ENCODE measurements at regions not wholly inside any gene's neighbourhood (a gene's known extent, or its start where the extent isn't known, plus 50 kb on each side); places are given as distances from the start of the nearest gene placed in this dataset.

GRCh38 chr20:57950764-57951485, 241.1 kb upstream of the PMEPA1 start:
- no peak for DNase-seq (ENCODE audit: low read depth)

DNA sequence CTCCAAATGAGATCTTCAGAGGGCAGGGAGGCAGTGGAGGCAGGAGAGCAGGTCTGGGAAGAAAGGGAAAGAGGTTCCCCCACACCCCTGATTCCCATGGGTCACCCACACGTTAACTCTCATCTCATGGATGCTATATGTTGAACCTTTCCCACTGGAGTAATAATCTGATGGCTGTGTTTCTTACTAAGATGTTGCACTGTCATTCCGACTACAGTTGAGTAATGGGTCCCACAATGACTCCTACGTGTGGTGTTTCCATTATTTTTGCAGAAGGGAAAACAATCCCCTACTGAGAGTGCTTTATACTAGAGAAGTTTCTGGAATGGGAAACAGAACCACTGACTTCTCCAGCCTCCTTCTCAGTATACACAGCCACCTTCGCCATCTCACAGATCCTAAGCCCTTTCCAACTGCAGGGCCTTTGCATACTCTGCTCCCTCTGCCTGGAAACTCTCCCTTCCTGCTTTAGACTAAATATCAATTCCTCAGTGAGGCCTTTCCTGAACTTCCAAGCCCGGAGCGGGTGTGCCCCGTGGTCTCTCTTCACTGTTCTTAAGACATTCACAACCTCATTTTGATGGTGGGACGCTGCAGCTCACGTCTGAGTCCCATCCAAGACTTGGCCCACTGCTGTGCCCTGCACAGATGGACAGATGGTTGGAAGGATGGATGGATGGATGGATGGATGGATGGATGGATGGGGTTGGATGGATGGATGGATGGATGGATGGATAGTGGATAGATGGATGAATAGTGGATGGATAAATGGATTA, 238.6 kb upstream of the PMEPA1 start:
- no peak for DNase-seq (ENCODE audit: low read depth)

DNA sequence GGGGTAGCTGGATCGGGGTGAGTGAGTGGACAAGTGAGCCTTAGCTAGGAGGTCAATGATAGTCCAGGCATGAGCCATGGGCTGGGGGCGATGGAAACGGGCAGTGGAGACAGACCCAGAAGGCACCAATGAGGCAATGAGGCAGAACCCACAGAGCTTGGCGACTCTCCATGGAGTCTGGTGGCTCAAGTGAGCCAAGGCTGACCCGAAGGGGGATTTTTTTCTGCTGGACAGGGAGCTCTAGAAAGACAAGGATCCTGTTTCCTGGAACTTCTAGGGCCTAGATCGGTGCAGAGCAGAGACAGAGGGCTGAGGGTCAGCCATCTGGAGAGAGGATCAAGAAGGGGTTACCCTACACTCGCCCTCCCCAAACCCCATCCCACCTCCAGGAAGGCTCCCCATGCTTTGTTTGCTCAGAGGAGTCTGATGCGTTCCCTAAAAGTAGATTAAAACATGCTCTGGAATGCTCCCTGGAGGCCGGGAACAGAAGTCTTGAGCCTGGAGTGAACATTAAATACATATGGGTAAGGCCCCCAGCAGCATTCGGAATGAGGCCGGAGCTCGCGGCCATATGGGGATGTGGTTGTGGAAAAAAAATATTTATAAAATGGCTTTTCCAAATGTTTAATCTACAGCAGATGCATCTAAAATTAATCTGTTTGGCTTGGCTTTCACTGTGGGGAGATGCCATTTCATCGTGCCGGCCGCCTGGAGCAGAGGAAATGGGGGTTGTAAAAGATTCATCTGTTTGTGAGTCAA, 237.8 kb upstream of the PMEPA1 start:
- DNase-seq (ENCODE audit: low read depth), result no peak

GRCh38 chr20:57946559-57947315, 236.9 kb upstream of the PMEPA1 start:
- no peak for DNase-seq (ENCODE audit: low read depth)

DNA sequence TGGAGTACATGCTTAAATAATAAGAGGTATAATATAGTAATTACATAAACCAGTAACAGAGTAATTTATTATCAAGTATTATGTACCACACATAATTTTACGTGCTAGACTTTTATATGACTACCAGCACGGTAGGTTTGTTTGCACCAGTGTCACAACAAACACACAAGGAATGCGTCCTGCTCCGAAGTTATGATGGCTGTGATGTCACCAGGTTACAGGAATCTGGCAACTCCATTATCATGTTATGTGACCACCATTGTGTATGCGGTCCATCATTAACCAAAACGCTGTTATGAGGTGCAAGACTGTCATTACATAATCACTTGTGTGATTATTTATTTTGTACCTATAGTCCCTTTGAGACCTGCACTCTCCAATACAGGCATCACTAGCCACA, 235.2 kb upstream of the PMEPA1 start:
- no peak for DNase-seq (ENCODE audit: low read depth)

DNA sequence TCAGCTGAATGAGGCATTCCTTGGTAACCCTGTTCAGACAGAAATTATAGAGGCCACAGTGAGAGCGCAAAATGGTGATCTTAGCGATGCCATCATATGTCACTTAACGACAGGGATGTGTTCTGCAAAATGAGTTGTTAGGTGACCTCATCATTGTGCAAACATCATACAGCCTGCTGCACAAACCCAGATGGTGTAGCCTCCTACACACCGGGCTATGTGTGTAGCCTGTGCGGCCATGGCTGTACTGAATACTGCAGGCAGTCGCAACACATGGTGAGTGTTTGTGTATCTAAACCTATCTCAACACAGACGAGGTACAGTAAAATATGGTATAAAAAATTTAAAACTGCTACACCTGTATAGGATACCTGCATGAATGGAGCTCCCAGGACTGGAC, 234.1 kb upstream of the PMEPA1 start:
- no peak for DNase-seq (ENCODE audit: low read depth)

GRCh38 chr20:57943291-57943690, 233.5 kb upstream of the PMEPA1 start:
- DNase-seq (ENCODE audit: low read depth), result no peak

DNA sequence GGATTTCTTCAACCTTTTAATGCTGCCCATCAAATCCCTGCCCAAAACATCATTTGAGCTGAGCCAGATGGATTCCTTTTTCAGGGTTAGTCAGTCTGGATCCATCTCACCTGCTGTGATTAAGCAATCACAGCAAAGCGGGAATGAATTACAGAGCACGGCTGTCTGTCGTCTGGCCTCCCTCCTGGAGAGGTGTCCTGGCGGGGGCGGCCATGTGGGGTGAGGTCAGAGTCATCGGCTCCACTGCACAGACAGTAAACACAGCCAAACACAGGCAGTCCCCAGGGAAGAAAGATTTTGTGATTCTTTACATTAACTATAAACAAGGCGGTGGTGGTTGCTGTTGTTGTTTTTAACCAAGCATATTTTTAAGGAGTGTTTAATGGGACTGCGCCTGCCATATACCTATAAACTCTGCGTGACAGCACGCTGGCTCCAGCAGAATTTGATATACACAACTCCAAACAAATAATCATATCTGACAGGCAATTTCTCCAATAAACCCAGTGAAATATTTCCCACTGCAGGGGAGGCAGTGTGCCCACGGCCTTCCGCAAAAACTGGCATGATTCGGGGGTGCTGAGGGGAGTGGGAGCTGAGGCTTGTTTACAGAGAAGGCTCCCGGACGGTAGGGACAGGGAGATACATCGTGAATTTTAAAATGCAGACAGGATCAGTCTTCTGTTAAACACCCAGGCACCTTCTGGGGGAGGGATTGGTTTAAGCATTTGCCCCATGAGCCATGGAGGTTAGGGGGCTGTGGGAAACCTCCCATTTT, 232.0 kb upstream of the PMEPA1 start:
- DNase-seq (ENCODE audit: low read depth), result no peak

DNA sequence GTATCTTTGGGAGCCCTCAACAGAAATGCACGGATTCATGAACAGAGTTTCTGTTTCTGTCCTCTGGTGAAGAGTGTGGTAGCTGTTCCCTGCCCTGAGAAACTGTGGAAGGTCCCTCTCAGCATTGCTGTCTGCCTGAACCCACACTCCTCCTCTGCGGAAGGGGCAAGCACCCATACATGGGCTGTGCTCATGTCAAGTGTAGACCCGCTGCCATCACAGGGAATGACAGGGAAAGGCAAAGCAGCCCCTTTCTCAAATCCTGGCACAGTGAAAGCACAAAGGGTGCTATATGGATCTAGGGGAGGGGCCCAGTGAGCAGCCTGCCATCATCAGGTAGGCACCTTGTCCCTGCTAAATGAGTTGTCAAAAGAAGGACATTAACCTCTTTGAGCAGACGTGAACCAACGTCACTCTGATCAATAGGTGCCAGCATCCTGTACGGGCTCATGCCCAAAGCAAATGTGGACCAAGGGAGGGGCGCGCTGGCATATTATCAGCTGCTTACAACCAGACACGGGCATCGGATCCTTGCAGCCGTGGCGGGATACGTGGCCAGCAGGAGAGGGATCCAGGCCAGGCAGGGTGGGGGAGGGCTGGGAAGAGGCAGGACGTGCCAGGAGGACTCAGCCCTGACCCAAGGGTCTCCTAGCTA, 231.2 kb upstream of the PMEPA1 start:
- DNase-seq (ENCODE audit: low read depth), result no peak

GRCh38 chr20:57940376-57940775, 230.6 kb upstream of the PMEPA1 start:
- DNase-seq (ENCODE audit: low read depth), result no peak

DNA sequence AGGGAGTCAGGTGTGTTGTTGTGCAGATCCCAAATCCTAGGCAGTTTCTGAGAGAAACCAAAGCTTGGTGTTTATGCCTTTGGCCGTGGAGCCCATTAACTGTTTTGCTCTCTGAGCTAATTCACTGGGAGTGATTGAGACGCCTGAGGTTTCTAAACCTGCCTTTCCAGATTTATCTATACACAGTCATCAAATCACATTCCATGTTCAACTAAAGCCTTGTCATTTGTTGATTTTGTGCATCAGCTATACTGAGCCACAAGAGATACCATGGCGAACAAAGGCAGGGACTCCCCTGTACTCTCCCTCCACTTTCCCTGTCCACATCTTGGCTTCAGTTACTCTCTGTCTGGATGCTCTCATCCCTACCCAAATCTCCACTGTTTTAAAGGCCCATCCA, 229.7 kb upstream of the PMEPA1 start:
- DNase-seq (ENCODE audit: low read depth), result no peak

- no peak for DNase-seq (ENCODE audit: low read depth)
These were observed 228.6 kb upstream of the PMEPA1 start for GRCh38 chr20:57938158-57939108.

- DNase-seq (ENCODE audit: low read depth), result no peak
These were observed 227.0 kb upstream of the PMEPA1 start for GRCh38 chr20:57936636-57937385.

DNA sequence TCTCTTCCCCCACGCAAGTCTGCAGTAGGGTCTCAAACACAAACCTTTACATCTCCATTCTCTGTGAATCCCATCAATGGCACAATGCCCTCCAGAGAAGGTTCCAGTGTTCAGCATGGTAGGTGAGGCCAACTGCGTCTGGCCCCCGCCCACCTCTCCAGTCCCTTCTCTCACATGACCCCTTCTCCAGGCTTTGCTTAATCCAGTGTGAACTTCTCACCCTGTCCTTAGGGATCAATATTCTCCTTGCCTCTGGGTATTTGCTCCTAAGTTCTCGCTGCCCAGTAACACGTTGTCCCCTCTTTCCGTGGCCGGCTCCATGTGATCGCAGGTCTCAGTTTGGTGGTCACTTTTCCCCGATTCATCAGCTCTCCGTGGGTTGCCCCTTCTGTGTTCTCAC, 225.1 kb upstream of the PMEPA1 start:
- DNase-seq (ENCODE audit: low read depth), result no peak

DNA sequence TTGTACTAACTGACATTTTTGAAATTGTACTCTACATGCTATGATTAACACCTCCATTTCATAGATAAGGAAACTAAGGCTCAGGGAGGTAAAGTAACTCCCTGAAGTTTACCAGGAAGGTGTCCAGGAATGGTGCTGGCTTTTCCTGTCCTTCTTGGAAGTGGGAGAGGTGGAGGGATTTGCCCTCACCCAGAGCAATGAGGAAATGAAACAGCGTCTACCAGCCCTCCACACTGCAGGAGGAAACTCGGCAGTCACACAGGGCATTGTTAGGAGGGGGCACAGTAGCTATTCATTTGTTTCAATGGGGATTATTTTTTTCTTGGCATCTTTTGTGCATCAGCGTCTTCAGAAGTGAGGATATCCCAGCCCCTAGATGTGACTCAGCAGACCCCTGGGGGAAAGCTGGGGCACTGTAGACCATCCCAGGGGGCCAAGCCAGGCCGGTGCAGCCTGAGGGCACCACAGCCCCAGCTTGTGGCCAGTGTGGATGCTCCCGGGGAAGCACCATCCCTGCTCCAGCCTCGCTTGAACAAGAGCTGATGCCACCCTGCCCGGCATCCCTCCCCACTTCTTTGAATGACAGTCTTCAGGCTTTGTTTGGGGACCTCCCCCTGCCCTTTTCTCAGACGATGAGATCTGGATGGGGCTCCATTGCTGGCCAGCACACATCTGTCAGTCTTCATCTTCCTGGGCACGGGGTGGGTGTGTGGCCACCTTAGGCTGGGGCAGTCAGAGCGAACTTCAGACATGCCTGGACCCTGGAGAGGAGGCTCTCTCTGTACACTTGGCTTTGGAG, 224.4 kb upstream of the PMEPA1 start:
- DNase-seq (ENCODE audit: low read depth), result no peak

DNA sequence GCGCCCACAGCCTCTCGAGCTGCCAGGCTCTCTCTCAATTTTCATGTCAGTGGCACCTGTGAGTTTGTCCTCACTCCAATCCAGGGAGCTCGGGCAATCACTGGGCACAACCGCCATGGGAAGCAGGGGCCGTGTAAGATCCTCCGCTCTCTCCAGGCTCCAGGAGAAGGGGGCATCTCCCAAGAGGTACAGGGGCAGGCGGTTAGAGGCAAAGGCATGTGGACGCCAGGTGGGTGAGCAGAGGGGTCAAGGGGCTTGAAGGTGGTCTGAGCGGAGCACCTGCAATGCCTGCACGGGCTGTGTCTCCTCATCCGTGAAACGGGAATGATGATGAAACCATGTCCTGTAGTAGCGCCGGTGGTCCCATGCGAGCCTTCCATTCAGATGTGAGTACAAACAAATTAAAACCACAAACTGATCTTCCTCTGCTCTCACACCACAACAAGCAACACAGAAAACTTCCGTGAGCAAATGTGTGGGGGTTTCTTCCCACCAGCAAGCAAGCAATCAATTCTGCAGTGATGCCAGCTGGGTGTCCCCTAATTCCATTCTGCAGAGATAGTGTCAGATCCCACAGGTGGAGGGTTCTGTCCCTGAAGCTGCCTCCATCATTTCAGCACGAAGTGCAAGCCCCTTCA, 222.5 kb upstream of the PMEPA1 start:
- no peak for DNase-seq (ENCODE audit: low read depth)

DNA sequence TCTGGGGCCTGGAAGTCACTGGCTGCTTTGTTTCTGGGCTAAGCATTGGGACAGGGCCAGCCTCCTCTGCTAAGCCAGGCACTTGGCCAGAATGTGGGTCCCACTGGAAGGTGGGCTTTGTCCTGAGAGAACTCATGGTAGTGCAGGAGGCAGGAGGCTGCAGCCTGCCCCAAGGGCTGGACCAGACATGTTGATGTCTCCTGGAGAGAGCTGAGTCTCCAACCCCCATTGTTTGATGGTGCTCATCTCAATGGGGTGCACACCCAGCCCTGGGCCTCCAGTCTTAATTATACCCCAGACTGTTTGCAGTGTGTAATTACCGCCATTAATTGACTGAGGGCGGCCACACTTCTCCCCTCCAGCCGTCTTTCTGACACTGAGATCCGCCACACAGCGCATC, 220.5 kb upstream of the PMEPA1 start:
- DNase-seq (ENCODE audit: low read depth), result no peak

All from myocyte (in vitro differentiated cells).